Endothelial cell of umbilical vein (primary cell): ENCODE measurements at regions not wholly inside any gene's neighbourhood (a gene's known extent, or its start where the extent isn't known, plus 50 kb on each side); places are given as distances from the start of the nearest gene placed in this dataset.

Source experiments
- BruUV-seq: library from RNA; stranded (reverse); fragments of 400-500 nt; replicated peaks from 2 replicates; lab custom pipeline; 2021; lab: Mats Ljungman, UMichigan
- CTCF ChIA-PET: fragments of 300-600, 350-600 bp; sonication (Branson Sonifier 250); formaldehyde crosslinking; loops from one replicate; lab custom pipeline; 2021; ENCODE audit warnings: antibody characterized with exemption, inconsistent platforms; lab: Charles Lee
- POLR2A ChIA-PET: fragments of 300-600, 350-600 bp; sonication (Branson Sonifier 250); formaldehyde crosslinking; loops from one replicate; lab custom pipeline; 2021; ENCODE audit warnings: antibody characterized with exemption, inconsistent platforms; lab: Charles Lee
- DNase-seq: peaks from one replicate; pipeline ENCODE4 v3.0.0-alpha.2; 2011; ENCODE audit warnings: low read depth, low spot score
- FAIRE-seq: peaks from 2 replicates; lab custom pipeline; 2011; peaks lifted over from hg19 to GRCh38; lab: Jason Lieb, UNC
- H2AFZ ChIP-seq: 2 replicates; pipeline ENCODE4 v1.6.0; 2012; ENCODE audit warnings: low read depth, low read length, control low read depth, inconsistent platforms
- H3K27ac ChIP-seq: 2 replicates; pipeline ENCODE4 v1.5.1; 2011; ENCODE audit warnings: low read depth, mild to moderate bottlenecking, control low read depth, low read length, moderate library complexity; ENCODE audit not compliant: insufficient read depth
- H3K27me3 ChIP-seq, 2 experiments: 2 replicates each; pipeline versions ENCODE4 v1.6.0 to v1.6.1; 2011; ENCODE audit warnings: low read length in 2 of 2, mixed read lengths in 1 of 2; ENCODE audit not compliant: control insufficient read depth in 2 of 2, insufficient read depth in 2 of 2
- H3K36me3 ChIP-seq, 2 experiments: 2 replicates in 1 of 2; 3 replicates in 1 of 2; pipeline ENCODE4 v1.5.1; 2011; ENCODE audit warnings: low read length in 2 of 2, mild to moderate bottlenecking in 1 of 2, moderate library complexity in 1 of 2; ENCODE audit not compliant: control insufficient read depth in 2 of 2, insufficient read depth in 2 of 2; ENCODE audit errors: extremely low read depth in 1 of 2
- H3K4me1 ChIP-seq: 3 replicates; pipeline ENCODE4 v1.5.1; 2011; ENCODE audit warnings: mild to moderate bottlenecking, low read length; ENCODE audit not compliant: control insufficient read depth, insufficient read depth; ENCODE audit errors: extremely low read depth
- H3K4me2 ChIP-seq: 2 replicates; pipeline ENCODE4 v1.6.1; 2011; ENCODE audit warnings: low read length, control low read depth, mixed read lengths; ENCODE audit not compliant: insufficient read depth
- H3K4me3 ChIP-seq, 3 experiments: fragments of 200-600 bp in 1 of 3; sonication (generic), shearing (Covaris generic) in 1 of 3; replicated peaks in 1 of 3; 2 replicates each; pipeline ENCODE4 v1.5.1; 2011 to 2016; ENCODE audit warnings: control low read depth in 3 of 3, low read length in 3 of 3, mild to moderate bottlenecking in 2 of 3, inconsistent platforms in 1 of 3, low read depth in 1 of 3, moderate library complexity in 1 of 3; ENCODE audit not compliant: insufficient read depth in 1 of 3
- H3K79me2 ChIP-seq: 2 replicates; pipeline ENCODE4 v1.6.0; 2012; ENCODE audit warnings: low read length, inconsistent platforms; ENCODE audit not compliant: control insufficient read depth, insufficient read depth
- H3K9ac ChIP-seq: replicated peaks from 2 replicates; pipeline ENCODE3; 2011; ENCODE audit warnings: low read length, control low read depth; ENCODE audit not compliant: insufficient read depth; ENCODE audit errors: extremely low read depth
- H3K9me1 ChIP-seq: replicated peaks from 3 replicates; pipeline ENCODE4 v1.6.0; 2011; ENCODE audit warnings: mild to moderate bottlenecking, low read length; ENCODE audit not compliant: control insufficient read depth, insufficient read depth; ENCODE audit errors: extremely low read depth
- H3K9me3 ChIP-seq: replicated peaks from 2 replicates; pipeline ENCODE4 v1.5.1; 2012; ENCODE audit warnings: low read length, inconsistent platforms; ENCODE audit not compliant: control insufficient read depth, insufficient read depth
- H4K20me1 ChIP-seq: replicated peaks from 2 replicates; pipeline ENCODE3; 2011; ENCODE audit warnings: mild to moderate bottlenecking, low read length; ENCODE audit not compliant: control insufficient read depth, insufficient read depth; ENCODE audit errors: extremely low read depth
- CTCF ChIP-seq, 2 donors: IDR thresholded peaks; 1 replicate in 1 of 2; 2 replicates in 1 of 2; pipeline ENCODE4 v1.5.1; 2011; ENCODE audit warnings: low read length in 2 of 2, mild to moderate bottlenecking in 2 of 2, moderate library complexity in 2 of 2, control low read depth in 1 of 2, inconsistent platforms in 1 of 2, low read depth in 1 of 2; ENCODE audit not compliant: insufficient read depth in 1 of 2; ENCODE audit errors: extremely low read depth in 1 of 2
- EZH2 ChIP-seq: IDR thresholded peaks from 2 replicates; pipeline ENCODE4 v1.6.1; 2012; ENCODE audit warnings: borderline replicate concordance, low read depth, mild to moderate bottlenecking, moderate library complexity, low read length, inconsistent platforms; ENCODE audit not compliant: severe bottlenecking
- FOS ChIP-seq: IDR thresholded peaks from 2 replicates; pipeline ENCODE4 v1.6.1; 2011; ENCODE audit warnings: mild to moderate bottlenecking, low read length, moderate library complexity, borderline replicate concordance; ENCODE audit not compliant: insufficient read depth
- GATA2 ChIP-seq: IDR thresholded peaks from 2 replicates; pipeline ENCODE4 v1.7.0; 2011; ENCODE audit warnings: low read depth, mild to moderate bottlenecking, moderate library complexity, mixed read lengths, low read length; ENCODE audit not compliant: insufficient read length, insufficient read depth
- JUN ChIP-seq: IDR thresholded peaks from 2 replicates; pipeline ENCODE4 v1.6.1; 2011; ENCODE audit warnings: borderline replicate concordance, low read depth; ENCODE audit not compliant: insufficient read length, insufficient read depth
- MAX ChIP-seq: IDR thresholded peaks from 2 replicates; pipeline ENCODE4 v1.6.1; 2011; ENCODE audit not compliant: insufficient read depth, insufficient read length
- MYC ChIP-seq: IDR thresholded peaks from one replicate; pipeline ENCODE4 v1.6.1; 2011; ENCODE audit warnings: mild to moderate bottlenecking, low read depth, low read length
- POLR2A ChIP-seq: IDR thresholded peaks from 2 replicates; pipeline ENCODE4 v1.6.1; 2012; ENCODE audit warnings: low read depth, mild to moderate bottlenecking, control low read depth, low read length
- POLR2AphosphoS5 ChIP-seq: IDR thresholded peaks from 2 replicates; pipeline ENCODE4 v1.6.1; 2012; ENCODE audit warnings: low read depth, mild to moderate bottlenecking, control low read depth, low read length, moderate library complexity; ENCODE audit not compliant: insufficient read depth
- dilution Hi-C: fragments of 300-500 bp; cut with MboI; formaldehyde crosslinking; loops from one replicate; pipeline ENCODE4 v1.15.0; 2019; ENCODE audit warnings: low sequenced_read_pairs; ENCODE audit not compliant: extremely low pct_ligation_motif_present
- intact Hi-C: fragments of 100-400 bp; cut with micrococcal nuclease; formaldehyde crosslinking; loops from one replicate; pipeline ENCODE4 v1.10.0; 2022

GRCh38 chr14:28681681-28682080, 84.9 kb upstream of the FOXG1 start:
- Histone ChIP-seq H3K27ac (no peak overlapping the region), H3K4me1 (peaks cover 7% of the 10 kb centered on the region), H3K36me3 (no peaks in the 10 kb centered on the region), H3K79me2 (no peaks in the 10 kb centered on the region), H3K27me3 (no peaks in the 10 kb centered on the region), H4K20me1 (no peaks in the 10 kb centered on the region), H3K9me3 (no peaks in the 10 kb centered on the region), H3K4me2 (no peak overlapping the region), H3K9me1 (no peaks in the 10 kb centered on the region), H3K4me3 (no peak overlapping the region), H3K9ac (no peak overlapping the region), H2AFZ (no peak overlapping the region)
- dilution Hi-C loops, result no loop called here
- no peak for DNase-seq
- POLR2A ChIA-PET, result no interaction called here
- FAIRE-seq, result no peak
- intact Hi-C loops, result no loop called here
- no peak for TF ChIP-seq POLR2AphosphoS5
- no peak for TF ChIP-seq CTCF (IDR thresholded peaks at IDR 0.05; ENCODE audit: extremely low read depth in 1 of 2, insufficient read depth in 1 of 2, low read depth in 1 of 2, low read length in 2 of 2)
- TF ChIP-seq GATA2, result no peak
- TF ChIP-seq POLR2A, result no peak
- TF ChIP-seq MYC, result no peak
- no peak for TF ChIP-seq MAX
- no peak for TF ChIP-seq EZH2
- no peak for TF ChIP-seq FOS
- TF ChIP-seq JUN, result no peak
- CTCF ChIA-PET, result no interaction called here
- BruUV-seq, result no TSS peak
